Loucy (cell line): ENCODE measurements at regions not wholly inside any gene's neighbourhood (a gene's known extent, or its start where the extent isn't known, plus 50 kb on each side); places are given as distances from the start of the nearest gene placed in this dataset.

ENCODE experiments used
- CTCF ChIP-seq: fragments of 200-600 bp; sonication (generic); conservative IDR thresholded peaks from 2 replicates; pipeline ENCODE4 v1.5.1; 2014; ENCODE audit warnings: mild to moderate bottlenecking, antibody characterized with exemption, low read length
- EZH2phosphoT487 ChIP-seq: fragments of 200-600 bp; IDR thresholded peaks from 2 replicates; pipeline ENCODE4 v1.6.1; 2018; ENCODE audit warnings: antibody characterized with exemption, mild to moderate bottlenecking, moderate library complexity, borderline replicate concordance

- TF ChIP-seq CTCF, result no peak
- no peak for TF ChIP-seq EZH2phosphoT487
Measured at GRCh38 chr5:106720367-106720766, 950.4 kb downstream of the EFNA5 start.
